MM.1S (cell line): ENCODE measurements at regions not wholly inside any gene's neighbourhood (a gene's known extent, or its start where the extent isn't known, plus 50 kb on each side); places are given as distances from the start of the nearest gene placed in this dataset.

Experiments
- DNase-seq: peaks from one replicate; pipeline ENCODE4 v3.0.0-alpha.2; 2015
- H2AFZ ChIP-seq: fragments of 300-600 bp; sonication (generic); 2 replicates; pipeline ENCODE4 v1.6.0; 2016; ENCODE audit warnings: antibody characterized with exemption, low read length
- H3F3A ChIP-seq: fragments of 300-600 bp; sonication (generic); 2 replicates; pipeline ENCODE4 v1.6.1; 2016; ENCODE audit warnings: mild to moderate bottlenecking, antibody characterized with exemption, low read length, moderate library complexity, mixed read lengths; ENCODE audit not compliant: insufficient read depth
- H3K27ac ChIP-seq: fragments of 300-600 bp; sonication (generic); 2 replicates; pipeline ENCODE4 v1.5.1; 2016; ENCODE audit warnings: mild to moderate bottlenecking, low read length
- H3K27me3 ChIP-seq: fragments of 300-600 bp; sonication (generic); replicated peaks from 2 replicates; pipeline ENCODE4 v1.6.0; 2016; ENCODE audit warnings: low read length; ENCODE audit not compliant: insufficient read depth
- H3K36me3 ChIP-seq: fragments of 300-600 bp; sonication (generic); replicated peaks from 2 replicates; pipeline ENCODE4 v1.6.1; 2016; ENCODE audit warnings: mild to moderate bottlenecking, low read length, mixed read lengths; ENCODE audit not compliant: insufficient read depth
- H3K4me1 ChIP-seq: fragments of 300-600 bp; sonication (generic); 2 replicates; pipeline ENCODE4 v1.6.1; 2016; ENCODE audit warnings: low read length, mixed read lengths
- H3K4me2 ChIP-seq: fragments of 300-600 bp; sonication (generic); 2 replicates; pipeline ENCODE4 v1.6.0; 2016; ENCODE audit warnings: low read depth, low read length
- H3K4me3 ChIP-seq: fragments of 300-600 bp; sonication (generic); 2 replicates; pipeline ENCODE4 v1.5.1; 2016; ENCODE audit warnings: low read length, mixed read lengths
- H3K79me2 ChIP-seq: fragments of 300-600 bp; sonication (generic); 2 replicates; pipeline ENCODE4 v1.6.1; 2016; ENCODE audit warnings: mixed run types, low read length, mixed read lengths
- H3K9ac ChIP-seq: fragments of 300-600 bp; sonication (generic); 2 replicates; pipeline ENCODE4 v1.6.1; 2016; ENCODE audit warnings: low read length, mixed read lengths
- H3K9me2 ChIP-seq: fragments of 300-600 bp; sonication (generic); replicated peaks from 2 replicates; pipeline ENCODE4 v1.6.1; 2016; ENCODE audit warnings: mild to moderate bottlenecking, low read length, mixed read lengths; ENCODE audit not compliant: insufficient read depth
- H3K9me3 ChIP-seq: fragments of 300-600 bp; sonication (generic); replicated peaks from 2 replicates; pipeline ENCODE4 v1.6.1; 2016; ENCODE audit warnings: mild to moderate bottlenecking, low read length, mixed read lengths; ENCODE audit not compliant: insufficient read depth
- H4K20me1 ChIP-seq: fragments of 300-600 bp; sonication (generic); 2 replicates; pipeline ENCODE4 v1.6.1; 2016; ENCODE audit warnings: mild to moderate bottlenecking, low read length, moderate library complexity, mixed read lengths; ENCODE audit not compliant: insufficient read depth
- EZH2 ChIP-seq: fragments of 300-600 bp; sonication (generic); optimal IDR thresholded peaks from 2 replicates; pipeline ENCODE3; 2017; ENCODE audit warnings: low read depth, mild to moderate bottlenecking, antibody characterized with exemption, low read length, mixed read lengths
- EZH2phosphoT487 ChIP-seq: fragments of 300-600 bp; sonication (generic); IDR thresholded peaks from 2 replicates; pipeline ENCODE4 v1.6.1; 2018; ENCODE audit warnings: antibody characterized with exemption, low read length
- TF ChIP-seq, protein P1 (sequence below): fragments of 300-600 bp; sonication (generic); IDR thresholded peaks from 2 replicates; pipeline ENCODE4 v1.5.1; 2016; ENCODE audit warnings: antibody characterized with exemption, low read length, mixed read lengths

GRCh38 chr7:127478024-127478355 is 85.5 kb upstream of the ZNF800 start:
- Histone ChIP-seq H3K36me3 (no peaks in the 10 kb centered on the region), H4K20me1 (no peaks in the 10 kb centered on the region), H3K79me2 (no peaks in the 10 kb centered on the region), H2AFZ (no peak overlapping the region), H3K27ac (no peak overlapping the region), H3F3A (no peaks in the 10 kb centered on the region), H3K9ac (no peak overlapping the region), H3K4me3 (no peak overlapping the region), H3K4me2 (no peak overlapping the region), H3K4me1 (no peaks in the 10 kb centered on the region), H3K9me2 (no peaks in the 10 kb centered on the region), H3K27me3 (no peaks in the 10 kb centered on the region), H3K9me3 (no peaks in the 10 kb centered on the region)
- TF ChIP-seq EZH2, result no peak
- TF ChIP-seq, protein P1, sequence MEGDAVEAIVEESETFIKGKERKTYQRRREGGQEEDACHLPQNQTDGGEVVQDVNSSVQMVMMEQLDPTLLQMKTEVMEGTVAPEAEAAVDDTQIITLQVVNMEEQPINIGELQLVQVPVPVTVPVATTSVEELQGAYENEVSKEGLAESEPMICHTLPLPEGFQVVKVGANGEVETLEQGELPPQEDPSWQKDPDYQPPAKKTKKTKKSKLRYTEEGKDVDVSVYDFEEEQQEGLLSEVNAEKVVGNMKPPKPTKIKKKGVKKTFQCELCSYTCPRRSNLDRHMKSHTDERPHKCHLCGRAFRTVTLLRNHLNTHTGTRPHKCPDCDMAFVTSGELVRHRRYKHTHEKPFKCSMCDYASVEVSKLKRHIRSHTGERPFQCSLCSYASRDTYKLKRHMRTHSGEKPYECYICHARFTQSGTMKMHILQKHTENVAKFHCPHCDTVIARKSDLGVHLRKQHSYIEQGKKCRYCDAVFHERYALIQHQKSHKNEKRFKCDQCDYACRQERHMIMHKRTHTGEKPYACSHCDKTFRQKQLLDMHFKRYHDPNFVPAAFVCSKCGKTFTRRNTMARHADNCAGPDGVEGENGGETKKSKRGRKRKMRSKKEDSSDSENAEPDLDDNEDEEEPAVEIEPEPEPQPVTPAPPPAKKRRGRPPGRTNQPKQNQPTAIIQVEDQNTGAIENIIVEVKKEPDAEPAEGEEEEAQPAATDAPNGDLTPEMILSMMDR, result no peak
- TF ChIP-seq EZH2phosphoT487, result no peak
- no peak for DNase-seq

DNA sequence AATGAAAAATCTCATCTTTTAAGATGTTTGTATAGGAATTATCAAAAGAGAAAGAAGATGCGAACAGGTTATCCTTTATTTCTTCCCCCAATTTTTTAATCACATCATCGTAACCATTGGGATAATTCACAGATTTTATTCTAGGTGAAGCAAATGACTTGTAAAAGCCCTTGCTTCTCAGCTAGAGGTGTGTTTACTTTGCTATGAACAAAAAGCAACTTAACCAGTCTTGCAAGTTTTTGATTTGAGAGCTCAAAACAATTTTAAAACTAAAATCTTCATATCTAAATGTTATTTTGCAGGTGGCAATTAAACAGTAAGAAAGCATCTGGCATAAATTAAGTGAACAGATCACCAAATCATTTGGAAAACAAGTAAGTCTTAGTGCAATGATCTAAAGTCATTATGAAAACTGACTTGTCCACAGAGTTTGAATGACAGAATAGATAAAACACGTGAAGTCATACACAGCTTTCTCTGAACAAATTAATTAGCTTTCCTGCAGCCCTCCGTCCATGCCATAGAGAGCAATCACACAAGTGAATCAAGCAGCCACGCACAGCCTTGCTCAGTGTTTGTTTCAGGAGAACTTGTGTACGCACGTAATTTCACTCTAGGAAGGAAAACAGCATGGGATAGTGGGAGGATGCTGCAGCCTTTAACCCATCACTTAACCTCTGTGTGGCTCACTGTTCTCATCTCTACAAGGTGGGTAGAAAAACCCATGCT is 85.0 kb upstream of the ZNF800 start:
- Histone ChIP-seq H2AFZ (no peak overlapping the region), H3K9me2 (no peaks in the 10 kb centered on the region), H3K4me2 (no peak overlapping the region), H3F3A (no peaks in the 10 kb centered on the region), H4K20me1 (no peaks in the 10 kb centered on the region), H3K4me1 (no peaks in the 10 kb centered on the region), H3K9me3 (no peaks in the 10 kb centered on the region), H3K36me3 (no peaks in the 10 kb centered on the region), H3K4me3 (no peak overlapping the region), H3K79me2 (no peaks in the 10 kb centered on the region), H3K27me3 (no peaks in the 10 kb centered on the region), H3K27ac (no peak overlapping the region), H3K9ac (no peak overlapping the region)
- DNase-seq, result no peak
- no peak for TF ChIP-seq EZH2phosphoT487
- TF ChIP-seq, protein P1, result no peak
- no peak for TF ChIP-seq EZH2

DNA sequence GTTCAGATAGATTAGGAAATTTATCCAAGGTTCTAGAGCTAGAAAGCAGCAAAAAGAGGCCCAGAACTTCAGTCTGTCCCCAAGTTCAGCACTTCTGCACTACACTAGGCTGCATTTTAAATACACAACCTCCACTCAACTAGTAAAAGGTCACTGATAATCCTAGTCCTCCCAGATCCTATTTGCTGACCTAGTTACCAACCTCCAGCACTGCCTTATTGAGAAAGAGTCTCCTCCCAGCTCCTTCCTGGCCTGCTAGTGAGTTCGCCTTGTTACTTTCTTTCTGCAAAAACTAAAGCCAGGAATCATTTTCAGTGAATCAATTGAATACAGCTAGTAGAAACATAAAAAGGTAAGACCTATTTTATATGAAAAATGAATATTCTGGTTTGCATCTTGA is 84.1 kb upstream of the ZNF800 start:
- TF ChIP-seq EZH2 (no peak), EZH2phosphoT487 (no peak)
- TF ChIP-seq, protein P1, result no peak
- H3K4me3 ChIP-seq, result no peak overlapping the region

More for the DNA sequence above, 84.1 kb upstream of the ZNF800 start:
- no peaks in the 10 kb centered on the region for H3K79me2 ChIP-seq
- H2AFZ ChIP-seq, result no peak overlapping the region
- no peaks in the 10 kb centered on the region for H3K4me1 ChIP-seq
- H4K20me1 ChIP-seq, result no peaks in the 10 kb centered on the region
- no peak overlapping the region for H3K27ac ChIP-seq
- no peak overlapping the region for H3K4me2 ChIP-seq
- no peaks in the 10 kb centered on the region for H3K9me3 ChIP-seq
- H3F3A ChIP-seq, result no peaks in the 10 kb centered on the region
- no peak overlapping the region for H3K9ac ChIP-seq
- no peaks in the 10 kb centered on the region for H3K27me3 ChIP-seq
- no peaks in the 10 kb centered on the region for H3K9me2 ChIP-seq
- H3K36me3 ChIP-seq, result no peaks in the 10 kb centered on the region
- DNase-seq, result no peak
